ENCODE measurements at regions not wholly inside any gene's neighbourhood (a gene's known extent, or its start where the extent isn't known, plus 50 kb on each side); places are given as distances from the start of the nearest gene placed in this dataset.

GRCh38 chr16:20259541-20259940 lies 67.8 kb downstream of the GP2 start:
- no peak overlapping the region for H3K4me3 ChIP-seq
- no peak for DNase-seq (ENCODE audit: low read depth in 1 of 2, low spot score in 1 of 2)
- H3K9me3 ChIP-seq (ENCODE audit: low read depth): no peaks in the 10 kb centered on the region
- TF ChIP-seq CTCF (IDR thresholded peaks at IDR 0.05; ENCODE audit: low read depth, low read length): no peak
- H3K36me3 ChIP-seq: no peaks in the 10 kb centered on the region
- no peaks in the 10 kb centered on the region for H3K4me1 ChIP-seq (ENCODE audit: low read depth)
- no peak overlapping the region for H3K27ac ChIP-seq
- no peaks in the 10 kb centered on the region for H3K27me3 ChIP-seq

- Histone ChIP-seq H3K9me3 (ENCODE audit: low read depth) (no peaks in the 10 kb centered on the region), H3K27me3 (no peaks in the 10 kb centered on the region), H3K4me3 (no peak overlapping the region), H3K27ac (no peak overlapping the region), H3K36me3 (no peaks in the 10 kb centered on the region), H3K4me1 (ENCODE audit: low read depth) (no peaks in the 10 kb centered on the region)
- DNase-seq (ENCODE audit: low read depth in 1 of 2, low spot score in 1 of 2): no peak
- TF ChIP-seq CTCF (IDR thresholded peaks at IDR 0.05; ENCODE audit: low read depth, low read length): no peak
These were observed 70.1 kb downstream of the GP2 start for GRCh38 chr16:20257234-20257633.

- H3K27me3 ChIP-seq: no peaks in the 10 kb centered on the region
- no peak overlapping the region for H3K4me3 ChIP-seq
- H3K9me3 ChIP-seq (ENCODE audit: low read depth): no peaks in the 10 kb centered on the region
- H3K4me1 ChIP-seq (ENCODE audit: low read depth): no peaks in the 10 kb centered on the region
- H3K36me3 ChIP-seq: no peaks in the 10 kb centered on the region
- no peak overlapping the region for H3K27ac ChIP-seq
- TF ChIP-seq CTCF (IDR thresholded peaks at IDR 0.05; ENCODE audit: low read depth, low read length): no peak
- DNase-seq (ENCODE audit: low read depth in 1 of 2, low spot score in 1 of 2): no peak
These were observed 72.3 kb downstream of the GP2 start for GRCh38 chr16:20255002-20255401.

- Histone ChIP-seq H3K27me3 (no peaks in the 10 kb centered on the region), H3K36me3 (no peaks in the 10 kb centered on the region), H3K4me1 (ENCODE audit: low read depth) (no peaks in the 10 kb centered on the region), H3K9me3 (ENCODE audit: low read depth) (no peaks in the 10 kb centered on the region), H3K4me3 (no peak overlapping the region), H3K27ac (no peak overlapping the region)
- no peak for DNase-seq (ENCODE audit: low read depth in 1 of 2, low spot score in 1 of 2)
- TF ChIP-seq CTCF (IDR thresholded peaks at IDR 0.05; ENCODE audit: low read depth, low read length): no peak
These were observed 73.5 kb downstream of the GP2 start for GRCh38 chr16:20253825-20254224.

- Histone ChIP-seq H3K27me3 (no peaks in the 10 kb centered on the region), H3K27ac (no peak overlapping the region), H3K9me3 (ENCODE audit: low read depth) (no peaks in the 10 kb centered on the region), H3K4me3 (no peak overlapping the region), H3K36me3 (no peaks in the 10 kb centered on the region), H3K4me1 (ENCODE audit: low read depth) (no peaks in the 10 kb centered on the region)
- no peak for DNase-seq (ENCODE audit: low read depth in 1 of 2, low spot score in 1 of 2)
- TF ChIP-seq CTCF (IDR thresholded peaks at IDR 0.05; ENCODE audit: low read depth, low read length): no peak
These were observed 78.1 kb downstream of the GP2 start for GRCh38 chr16:20249211-20249610.

- Histone ChIP-seq H3K4me1 (ENCODE audit: low read depth) (no peaks in the 10 kb centered on the region), H3K36me3 (no peaks in the 10 kb centered on the region), H3K9me3 (ENCODE audit: low read depth) (no peaks in the 10 kb centered on the region), H3K27me3 (no peaks in the 10 kb centered on the region), H3K4me3 (no peak overlapping the region), H3K27ac (no peak overlapping the region)
- TF ChIP-seq CTCF (IDR thresholded peaks at IDR 0.05; ENCODE audit: low read depth, low read length): no peak
- DNase-seq (ENCODE audit: low read depth in 1 of 2, low spot score in 1 of 2): no peak
These were observed 80.2 kb downstream of the GP2 start for GRCh38 chr16:20247076-20247475.
